ENCODE measurements at regions not wholly inside any gene's neighbourhood (a gene's known extent, or its start where the extent isn't known, plus 50 kb on each side); places are given as distances from the start of the nearest gene placed in this dataset.

GRCh38 chr1:55684131-55684650, 469.0 kb upstream of the USP24 start:
- no peak for DNase-seq (ENCODE audit: low spot score)
- intact Hi-C loops (cut with micrococcal nuclease): no loop called here
- H3K27me3 Mint-ChIP-seq (ENCODE audit: low read depth): no peaks in the 10 kb centered on the region
- no peaks in the 10 kb centered on the region for H3K9me3 Mint-ChIP-seq
- no peak overlapping the region for H3K27ac Mint-ChIP-seq
- H3K36me3 Mint-ChIP-seq (ENCODE audit: low read depth): no peaks in the 10 kb centered on the region
- H3K4me1 Mint-ChIP-seq (ENCODE audit: low read depth): no peaks in the 10 kb centered on the region
- no peak overlapping the region for H3K4me3 Mint-ChIP-seq (ENCODE audit: low read depth)

- intact Hi-C loops (cut with micrococcal nuclease): no loop called here
- Mint-ChIP-seq H3K9me3 (no peaks in the 10 kb centered on the region), H3K4me1 (ENCODE audit: low read depth) (no peaks in the 10 kb centered on the region), H3K27ac (no peak overlapping the region), H3K27me3 (ENCODE audit: low read depth) (no peaks in the 10 kb centered on the region), H3K36me3 (ENCODE audit: low read depth) (no peaks in the 10 kb centered on the region), H3K4me3 (ENCODE audit: low read depth) (no peak overlapping the region)
- no peak for DNase-seq (ENCODE audit: low spot score)
Measured at GRCh38 chr1:55682198-55682597, 467.0 kb upstream of the USP24 start.

GRCh38 chr1:55679971-55680370, 464.8 kb upstream of the USP24 start:
- DNase-seq (ENCODE audit: low spot score): no peak
- H3K36me3 Mint-ChIP-seq (ENCODE audit: low read depth): no peaks in the 10 kb centered on the region
- no peaks in the 10 kb centered on the region for H3K4me1 Mint-ChIP-seq (ENCODE audit: low read depth)
- H3K27me3 Mint-ChIP-seq (ENCODE audit: low read depth): no peaks in the 10 kb centered on the region
- H3K27ac Mint-ChIP-seq: no peak overlapping the region
- no peaks in the 10 kb centered on the region for H3K9me3 Mint-ChIP-seq
- H3K4me3 Mint-ChIP-seq (ENCODE audit: low read depth): no peak overlapping the region
- intact Hi-C loops (cut with micrococcal nuclease): no loop called here

GRCh38 chr1:55673416-55673815, 458.3 kb upstream of the USP24 start:
- intact Hi-C loops (cut with micrococcal nuclease): no loop called here
- H3K4me1 Mint-ChIP-seq (ENCODE audit: low read depth): no peaks in the 10 kb centered on the region
- no peaks in the 10 kb centered on the region for H3K27me3 Mint-ChIP-seq (ENCODE audit: low read depth)
- H3K27ac Mint-ChIP-seq: no peak overlapping the region
- no peaks in the 10 kb centered on the region for H3K36me3 Mint-ChIP-seq (ENCODE audit: low read depth)
- no peak for DNase-seq (ENCODE audit: low spot score)
- H3K9me3 Mint-ChIP-seq: no peaks in the 10 kb centered on the region
- H3K4me3 Mint-ChIP-seq (ENCODE audit: low read depth): no peak overlapping the region

- no peak for DNase-seq (ENCODE audit: low spot score)
- Mint-ChIP-seq H3K27me3 (ENCODE audit: low read depth) (no peaks in the 10 kb centered on the region), H3K36me3 (ENCODE audit: low read depth) (no peaks in the 10 kb centered on the region), H3K9me3 (no peaks in the 10 kb centered on the region), H3K4me1 (ENCODE audit: low read depth) (no peaks in the 10 kb centered on the region), H3K4me3 (ENCODE audit: low read depth) (no peak overlapping the region), H3K27ac (no peak overlapping the region)
- intact Hi-C loops (cut with micrococcal nuclease): no loop called here
Measured at GRCh38 chr1:55670331-55671082, 455.3 kb upstream of the USP24 start.

GRCh38 chr1:55669293-55669692, 454.1 kb upstream of the USP24 start:
- Mint-ChIP-seq H3K36me3 (ENCODE audit: low read depth) (no peaks in the 10 kb centered on the region), H3K27me3 (ENCODE audit: low read depth) (no peaks in the 10 kb centered on the region), H3K9me3 (no peaks in the 10 kb centered on the region), H3K27ac (no peak overlapping the region), H3K4me1 (ENCODE audit: low read depth) (no peaks in the 10 kb centered on the region), H3K4me3 (ENCODE audit: low read depth) (no peak overlapping the region)
- intact Hi-C loops (cut with micrococcal nuclease): no loop called here
- DNase-seq (ENCODE audit: low spot score): no peak

- intact Hi-C loops (cut with micrococcal nuclease): no loop called here
- H3K36me3 Mint-ChIP-seq (ENCODE audit: low read depth): no peaks in the 10 kb centered on the region
- peaks cover 10% of the 10 kb centered on the region for H3K9me3 Mint-ChIP-seq
- H3K27ac Mint-ChIP-seq: no peak overlapping the region
- H3K4me3 Mint-ChIP-seq (ENCODE audit: low read depth): no peak overlapping the region
- no peak for DNase-seq (ENCODE audit: low spot score)
- H3K27me3 Mint-ChIP-seq (ENCODE audit: low read depth): no peaks in the 10 kb centered on the region
- H3K4me1 Mint-ChIP-seq (ENCODE audit: low read depth): no peaks in the 10 kb centered on the region
Measured at GRCh38 chr1:55662875-55663274, 447.7 kb upstream of the USP24 start.

- Mint-ChIP-seq H3K9me3 (peaks cover 10% of the 10 kb centered on the region), H3K36me3 (ENCODE audit: low read depth) (no peaks in the 10 kb centered on the region), H3K4me3 (ENCODE audit: low read depth) (no peak overlapping the region), H3K27me3 (ENCODE audit: low read depth) (no peaks in the 10 kb centered on the region), H3K4me1 (ENCODE audit: low read depth) (no peaks in the 10 kb centered on the region), H3K27ac (no peak overlapping the region)
- no peak for DNase-seq (ENCODE audit: low spot score)
- intact Hi-C loops (cut with micrococcal nuclease): no loop called here
Measured at GRCh38 chr1:55658917-55659316, 443.8 kb upstream of the USP24 start.

- H3K4me3 Mint-ChIP-seq (ENCODE audit: low read depth): no peak overlapping the region
- no peak overlapping the region for H3K27ac Mint-ChIP-seq
- no peaks in the 10 kb centered on the region for H3K4me1 Mint-ChIP-seq (ENCODE audit: low read depth)
- intact Hi-C loops (cut with micrococcal nuclease): no loop called here
- H3K27me3 Mint-ChIP-seq (ENCODE audit: low read depth): no peaks in the 10 kb centered on the region
- DNase-seq (ENCODE audit: low spot score): no peak
- H3K36me3 Mint-ChIP-seq (ENCODE audit: low read depth): no peaks in the 10 kb centered on the region
- no peaks in the 10 kb centered on the region for H3K9me3 Mint-ChIP-seq
Measured at GRCh38 chr1:55654750-55655149, 439.6 kb upstream of the USP24 start.

- no peaks in the 10 kb centered on the region for H3K9me3 Mint-ChIP-seq
- no peaks in the 10 kb centered on the region for H3K36me3 Mint-ChIP-seq (ENCODE audit: low read depth)
- no peak overlapping the region for H3K27ac Mint-ChIP-seq
- intact Hi-C loops (cut with micrococcal nuclease): no loop called here
- H3K4me1 Mint-ChIP-seq (ENCODE audit: low read depth): no peaks in the 10 kb centered on the region
- H3K27me3 Mint-ChIP-seq (ENCODE audit: low read depth): no peaks in the 10 kb centered on the region
- DNase-seq (ENCODE audit: low spot score): no peak
- H3K4me3 Mint-ChIP-seq (ENCODE audit: low read depth): no peak overlapping the region
Measured at GRCh38 chr1:55654171-55654570, 439.0 kb upstream of the USP24 start.

- Mint-ChIP-seq H3K36me3 (ENCODE audit: low read depth) (no peaks in the 10 kb centered on the region), H3K4me3 (ENCODE audit: low read depth) (no peak overlapping the region), H3K27me3 (ENCODE audit: low read depth) (no peaks in the 10 kb centered on the region), H3K27ac (no peak overlapping the region), H3K4me1 (ENCODE audit: low read depth) (no peaks in the 10 kb centered on the region), H3K9me3 (no peaks in the 10 kb centered on the region)
- intact Hi-C loops (cut with micrococcal nuclease): no loop called here
- DNase-seq (ENCODE audit: low spot score): no peak
Measured at GRCh38 chr1:55650444-55650843, 435.3 kb upstream of the USP24 start.

- no peak for DNase-seq (ENCODE audit: low spot score)
- H3K9me3 Mint-ChIP-seq: no peaks in the 10 kb centered on the region
- no peak overlapping the region for H3K4me3 Mint-ChIP-seq (ENCODE audit: low read depth)
- no peaks in the 10 kb centered on the region for H3K27me3 Mint-ChIP-seq (ENCODE audit: low read depth)
- no peak overlapping the region for H3K27ac Mint-ChIP-seq
- H3K4me1 Mint-ChIP-seq (ENCODE audit: low read depth): no peaks in the 10 kb centered on the region
- intact Hi-C loops (cut with micrococcal nuclease): no loop called here
- no peaks in the 10 kb centered on the region for H3K36me3 Mint-ChIP-seq (ENCODE audit: low read depth)
Measured at GRCh38 chr1:55646181-55646580, 431.0 kb upstream of the USP24 start.

- no peak overlapping the region for H3K4me3 Mint-ChIP-seq (ENCODE audit: low read depth)
- no peaks in the 10 kb centered on the region for H3K27me3 Mint-ChIP-seq (ENCODE audit: low read depth)
- no peaks in the 10 kb centered on the region for H3K4me1 Mint-ChIP-seq (ENCODE audit: low read depth)
- no peaks in the 10 kb centered on the region for H3K36me3 Mint-ChIP-seq (ENCODE audit: low read depth)
- no peaks in the 10 kb centered on the region for H3K9me3 Mint-ChIP-seq
- DNase-seq (ENCODE audit: low spot score): no peak
- H3K27ac Mint-ChIP-seq: no peak overlapping the region
- intact Hi-C loops (cut with micrococcal nuclease): no loop called here
Measured at GRCh38 chr1:55645270-55645669, 430.1 kb upstream of the USP24 start.

GRCh38 chr1:55641947-55642346, 426.8 kb upstream of the USP24 start:
- DNase-seq (ENCODE audit: low spot score): no peak
- no peaks in the 10 kb centered on the region for H3K27me3 Mint-ChIP-seq (ENCODE audit: low read depth)
- no peak overlapping the region for H3K4me3 Mint-ChIP-seq (ENCODE audit: low read depth)
- H3K27ac Mint-ChIP-seq: no peak overlapping the region
- no peaks in the 10 kb centered on the region for H3K36me3 Mint-ChIP-seq (ENCODE audit: low read depth)
- no peaks in the 10 kb centered on the region for H3K4me1 Mint-ChIP-seq (ENCODE audit: low read depth)
- intact Hi-C loops (cut with micrococcal nuclease): no loop called here
- H3K9me3 Mint-ChIP-seq: no peaks in the 10 kb centered on the region
